ACC112 (cell line): ENCODE measurements at regions not wholly inside any gene's neighbourhood (a gene's known extent, or its start where the extent isn't known, plus 50 kb on each side); places are given as distances from the start of the nearest gene placed in this dataset.
"Not testable (repeated sequence)": the region's sequence is repeated elsewhere in the genome, so short reads cannot be mapped to it uniquely, and the experiment has no call there.

Experiments used
- H2AFZ ChIP-seq: fragments of 200-600 bp; sonication (generic); one replicate; pipeline ENCODE4 v1.6.0; 2017; ENCODE audit warnings: antibody characterized with exemption, low read length; ENCODE audit not compliant: unreplicated experiment
- H3K27ac ChIP-seq: fragments of 200-600 bp; sonication (generic); 2 replicates; pipeline ENCODE4 v1.5.1; 2014; ENCODE audit warnings: low read depth, mild to moderate bottlenecking, antibody characterized with exemption, low read length, moderate library complexity
- H3K27me3 ChIP-seq: fragments of 200-600 bp; sonication (generic); 2 replicates; pipeline ENCODE4 v1.6.1; 2014; ENCODE audit warnings: mild to moderate bottlenecking, antibody characterized with exemption, low read length, moderate library complexity, mixed read lengths; ENCODE audit not compliant: insufficient read depth
- H3K36me3 ChIP-seq: fragments of 200-600 bp; sonication (generic); 2 replicates; pipeline ENCODE4 v1.6.1; 2016; ENCODE audit warnings: mild to moderate bottlenecking, antibody characterized with exemption, low read length, moderate library complexity, mixed read lengths; ENCODE audit not compliant: insufficient read depth
- H3K4me1 ChIP-seq: fragments of 200-600 bp; sonication (generic); one replicate; pipeline ENCODE4 v1.6.1; 2016; ENCODE audit warnings: low read length, mixed read lengths; ENCODE audit not compliant: insufficient read depth, unreplicated experiment, control insufficient read depth
- H3K4me3 ChIP-seq: fragments of 200-600 bp; sonication (generic); 2 replicates; pipeline ENCODE4 v1.5.1; 2014; ENCODE audit warnings: mild to moderate bottlenecking, low read depth, low read length
- H3K79me2 ChIP-seq: fragments of 200-600 bp; sonication (generic); one replicate; pipeline ENCODE4 v1.6.0; 2016; ENCODE audit warnings: low read length; ENCODE audit not compliant: control insufficient read depth, unreplicated experiment, insufficient read depth

DNA sequence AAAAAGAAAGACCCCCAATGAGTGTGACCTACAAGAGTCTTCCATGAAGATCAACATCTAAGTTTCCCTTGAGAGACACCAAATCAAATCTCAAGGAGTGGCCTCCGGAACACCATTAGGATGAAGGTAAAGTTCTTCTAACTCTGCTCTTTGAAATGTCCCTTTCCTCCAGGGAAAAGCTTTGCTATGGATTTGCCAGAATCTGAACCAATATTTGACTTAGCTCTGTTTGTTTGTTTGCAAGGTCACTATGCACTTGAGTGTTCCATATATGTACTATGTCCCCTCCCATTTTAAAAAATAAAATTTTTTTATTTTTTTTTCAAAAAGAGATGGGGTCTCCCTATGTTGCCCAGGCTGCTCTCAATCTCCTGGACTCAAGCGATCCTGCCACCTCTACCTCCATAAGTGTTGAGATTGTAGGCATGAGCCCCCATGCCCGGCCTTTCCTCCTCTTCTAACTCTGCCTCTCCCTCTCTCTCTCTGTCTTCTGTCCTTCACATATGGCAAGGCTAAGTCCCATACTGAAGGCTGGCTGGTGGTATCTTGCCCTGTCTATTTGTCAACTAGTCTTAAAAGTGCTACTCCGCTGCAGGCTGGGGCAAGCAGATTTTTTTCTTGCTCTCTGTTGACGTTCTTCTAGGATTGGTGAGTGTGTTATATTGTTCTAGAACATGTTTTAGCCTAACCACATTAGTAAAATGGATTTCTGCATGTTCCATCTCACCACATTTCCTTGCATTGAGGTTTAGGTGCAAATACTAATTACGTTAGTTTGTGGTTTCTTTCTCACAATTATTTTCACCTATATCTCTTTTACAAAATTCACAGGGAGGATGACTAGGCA, 276.7 kb upstream of the DYNLRB2 start:
- Histone ChIP-seq H3K79me2 (no peaks in the 10 kb centered on the region), H3K27ac (no peak overlapping the region)

DNA sequence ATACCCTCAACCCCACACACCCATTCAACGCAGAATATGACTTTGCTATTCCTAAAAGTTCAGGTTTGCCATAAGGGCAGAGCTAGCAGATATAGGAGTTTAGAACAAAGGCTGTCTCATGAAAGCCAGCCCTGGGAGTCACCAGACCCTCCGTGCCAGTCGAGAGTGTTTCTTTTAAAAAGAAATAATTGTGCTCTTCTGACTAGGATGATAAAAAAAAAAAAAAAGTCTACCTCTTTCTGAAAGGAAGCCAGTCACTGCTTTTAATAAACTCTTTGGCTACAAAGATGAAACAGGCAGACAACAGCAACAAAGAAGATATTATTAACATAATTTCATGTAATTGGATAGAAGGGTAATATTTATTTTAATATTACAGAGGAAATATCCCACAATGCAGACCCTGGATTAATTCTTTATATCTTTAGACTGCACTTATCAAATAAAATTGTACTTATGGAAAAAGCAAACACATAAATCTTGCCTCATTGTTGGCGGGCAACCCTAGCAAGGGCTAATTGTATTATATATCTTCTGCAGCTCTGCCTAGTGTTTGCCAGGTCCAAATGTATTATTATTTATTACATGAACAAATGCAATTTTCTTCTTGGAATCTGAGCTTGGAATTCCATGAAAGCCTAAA, 277.5 kb upstream of the DYNLRB2 start:
- no peak overlapping the region for H3K4me3 ChIP-seq
- peaks cover 7% of the 10 kb centered on the region for H3K4me1 ChIP-seq
- no peaks in the 10 kb centered on the region for H3K27me3 ChIP-seq
- no peaks in the 10 kb centered on the region for H3K79me2 ChIP-seq
- H3K36me3 ChIP-seq, result no peaks in the 10 kb centered on the region
- no peak overlapping the region for H2AFZ ChIP-seq
- no peak overlapping the region for H3K27ac ChIP-seq

More for the DNA sequence above, 276.7 kb upstream of the DYNLRB2 start:
- H3K36me3 ChIP-seq, result no peaks in the 10 kb centered on the region
- no peak overlapping the region for H2AFZ ChIP-seq
- no peak overlapping the region for H3K4me3 ChIP-seq
- H3K27me3 ChIP-seq, result no peaks in the 10 kb centered on the region
- peaks cover 7% of the 10 kb centered on the region for H3K4me1 ChIP-seq

DNA sequence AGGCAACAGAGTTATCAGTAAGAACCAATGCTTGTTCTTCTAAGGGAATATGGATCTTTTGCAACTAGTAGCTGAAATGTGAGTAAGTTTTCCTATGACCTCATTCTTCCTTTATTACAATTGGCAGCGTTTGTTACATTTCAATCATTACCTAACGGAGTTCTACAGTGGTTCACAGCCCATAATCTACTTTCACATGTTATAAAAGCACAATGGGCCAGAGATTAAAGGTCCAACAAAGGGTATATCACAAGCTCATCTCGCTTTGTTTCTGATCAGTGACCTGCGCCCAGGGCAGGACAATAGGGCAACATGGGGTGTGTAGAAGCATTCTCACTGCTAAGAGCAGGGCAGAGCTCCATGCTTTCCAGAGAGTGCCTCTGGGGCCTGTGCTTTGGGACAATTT, 279.9 kb upstream of the DYNLRB2 start:
- no peak overlapping the region for H3K4me3 ChIP-seq
- no peaks in the 10 kb centered on the region for H3K27me3 ChIP-seq
- no peaks in the 10 kb centered on the region for H3K79me2 ChIP-seq
- no peaks in the 10 kb centered on the region for H3K36me3 ChIP-seq
- H3K27ac ChIP-seq, result no peak overlapping the region
- peaks cover 7% of the 10 kb centered on the region for H3K4me1 ChIP-seq
- H2AFZ ChIP-seq, result no peak overlapping the region

DNA sequence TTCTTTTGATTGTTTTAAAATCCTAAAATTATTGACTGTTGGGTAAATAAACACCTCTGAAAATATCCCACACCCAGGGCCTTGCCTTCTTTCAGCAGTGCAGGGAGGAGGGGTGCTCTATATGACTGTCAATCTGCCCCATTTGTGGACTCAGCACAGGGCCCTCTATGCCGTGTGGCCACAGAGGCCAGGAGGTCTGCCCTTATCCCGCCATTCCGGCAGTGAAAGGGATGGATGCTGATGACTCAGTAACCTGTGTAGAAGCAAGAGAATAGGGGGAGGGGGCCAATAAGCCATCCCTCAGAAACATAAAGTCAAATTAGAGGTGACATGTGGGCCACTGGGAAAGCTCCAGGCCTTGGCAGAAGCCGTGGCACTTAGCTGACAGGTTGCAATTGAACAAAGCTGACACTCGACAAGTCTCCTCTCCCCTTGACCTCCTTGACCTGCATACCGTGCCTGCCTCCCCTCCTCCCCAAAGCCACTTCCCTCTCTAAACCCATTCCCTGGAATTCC, 281.4 kb upstream of the DYNLRB2 start:
- H3K27ac ChIP-seq, result no peak overlapping the region
- H3K79me2 ChIP-seq, result no peaks in the 10 kb centered on the region
- no peaks in the 10 kb centered on the region for H3K27me3 ChIP-seq
- no peak overlapping the region for H2AFZ ChIP-seq
- H3K4me1 ChIP-seq, result no peaks in the 10 kb centered on the region
- no peaks in the 10 kb centered on the region for H3K36me3 ChIP-seq
- H3K4me3 ChIP-seq, result no peak overlapping the region

DNA sequence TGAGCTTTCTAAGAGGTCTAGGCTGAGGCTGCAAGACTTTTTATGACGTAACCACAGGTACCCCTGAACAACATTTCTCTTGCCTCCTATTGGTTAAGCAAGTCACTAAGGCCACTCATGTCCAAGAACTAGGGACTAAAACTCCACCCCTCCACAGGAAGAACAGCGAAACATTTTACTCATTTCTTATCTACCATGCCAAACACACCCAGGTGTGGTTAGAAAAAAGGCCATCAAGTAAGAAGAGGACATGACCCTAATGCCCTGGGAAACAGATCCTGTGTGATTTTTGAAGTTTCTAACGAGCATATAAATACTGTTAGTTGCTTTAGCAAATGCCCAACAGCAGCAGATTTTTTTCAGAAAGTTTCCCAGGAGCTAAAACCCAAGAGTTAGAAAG, 282.4 kb upstream of the DYNLRB2 start:
- Histone ChIP-seq H2AFZ (no peak overlapping the region), H3K4me3 (no peak overlapping the region), H3K79me2 (no peaks in the 10 kb centered on the region), H3K36me3 (no peaks in the 10 kb centered on the region), H3K27ac (no peak overlapping the region), H3K27me3 (no peaks in the 10 kb centered on the region), H3K4me1 (no peaks in the 10 kb centered on the region)

DNA sequence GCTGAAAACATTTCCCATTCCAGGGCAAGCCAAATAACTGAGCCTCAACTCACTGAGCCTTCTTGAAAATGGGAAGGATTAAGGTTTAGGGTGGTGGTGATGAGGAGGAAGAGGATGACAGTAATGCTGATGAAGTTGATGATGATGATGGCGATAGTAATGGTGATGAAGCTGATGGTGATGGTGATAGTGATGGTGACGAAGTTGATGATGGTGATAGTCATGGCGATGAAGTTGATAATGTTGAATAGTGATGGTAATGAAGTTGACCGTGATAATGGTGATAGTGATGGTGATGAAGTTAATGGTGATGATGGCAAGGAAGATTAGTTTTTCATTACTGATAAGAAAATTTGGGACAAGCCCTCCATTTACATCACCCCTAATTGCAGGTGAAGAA, 285.8 kb upstream of the DYNLRB2 start:
- no peaks in the 10 kb centered on the region for H3K79me2 ChIP-seq
- H3K4me3 ChIP-seq, result no peak overlapping the region
- H3K4me1 ChIP-seq, result no peaks in the 10 kb centered on the region
- no peaks in the 10 kb centered on the region for H3K36me3 ChIP-seq
- no peaks in the 10 kb centered on the region for H3K27me3 ChIP-seq
- no peak overlapping the region for H2AFZ ChIP-seq
- no peak overlapping the region for H3K27ac ChIP-seq

DNA sequence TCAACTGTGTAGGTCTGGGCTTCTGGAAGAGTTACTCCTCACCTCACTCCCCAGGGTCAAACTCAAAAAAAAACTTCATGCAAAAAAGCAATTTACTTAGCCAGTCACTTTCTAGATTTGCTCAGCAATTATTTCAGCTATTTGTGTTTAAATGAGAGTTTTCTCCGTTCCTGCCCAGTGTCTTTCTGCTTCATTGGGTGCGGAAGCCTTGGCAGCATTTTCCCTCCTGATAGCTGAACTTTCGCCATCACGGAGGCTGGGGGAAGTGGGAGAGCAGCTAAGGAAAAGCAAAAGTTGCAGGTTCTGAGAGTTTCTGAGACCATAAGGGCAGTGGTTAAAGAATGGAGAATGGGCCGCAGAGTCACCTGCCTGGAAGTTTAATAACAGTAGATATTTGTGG, 287.1 kb upstream of the DYNLRB2 start:
- Histone ChIP-seq H3K27ac (no peak overlapping the region), H3K4me1 (no peaks in the 10 kb centered on the region), H3K4me3 (no peak overlapping the region), H3K79me2 (no peaks in the 10 kb centered on the region), H2AFZ (no peak overlapping the region), H3K36me3 (no peaks in the 10 kb centered on the region), H3K27me3 (no peaks in the 10 kb centered on the region)

DNA sequence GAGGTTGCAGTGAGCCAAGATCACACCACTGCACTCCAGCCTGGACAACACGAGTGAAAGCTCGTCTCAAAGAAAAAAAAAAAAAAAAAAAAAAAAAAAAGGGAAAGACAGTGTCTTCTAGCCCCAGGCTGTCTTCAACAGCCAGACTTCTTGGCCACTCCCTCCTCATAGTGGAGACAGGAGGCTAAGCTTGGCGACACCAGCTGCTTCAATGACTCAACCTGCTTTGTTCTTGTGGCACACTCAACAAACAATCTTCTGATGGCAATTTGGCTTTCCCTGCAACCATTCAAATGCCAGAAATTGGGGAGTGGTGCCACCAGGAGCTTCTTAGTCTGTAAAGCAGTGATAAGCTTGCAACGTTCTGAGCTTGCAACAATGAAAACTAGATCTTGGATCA, 290.4 kb upstream of the DYNLRB2 start:
- no peak overlapping the region for H3K27ac ChIP-seq
- H3K4me3 ChIP-seq, result no peak overlapping the region
- H3K27me3 ChIP-seq, result no peaks in the 10 kb centered on the region
- no peaks in the 10 kb centered on the region for H3K4me1 ChIP-seq
- H3K79me2 ChIP-seq, result no peaks in the 10 kb centered on the region
- no peak overlapping the region for H2AFZ ChIP-seq
- no peaks in the 10 kb centered on the region for H3K36me3 ChIP-seq

DNA sequence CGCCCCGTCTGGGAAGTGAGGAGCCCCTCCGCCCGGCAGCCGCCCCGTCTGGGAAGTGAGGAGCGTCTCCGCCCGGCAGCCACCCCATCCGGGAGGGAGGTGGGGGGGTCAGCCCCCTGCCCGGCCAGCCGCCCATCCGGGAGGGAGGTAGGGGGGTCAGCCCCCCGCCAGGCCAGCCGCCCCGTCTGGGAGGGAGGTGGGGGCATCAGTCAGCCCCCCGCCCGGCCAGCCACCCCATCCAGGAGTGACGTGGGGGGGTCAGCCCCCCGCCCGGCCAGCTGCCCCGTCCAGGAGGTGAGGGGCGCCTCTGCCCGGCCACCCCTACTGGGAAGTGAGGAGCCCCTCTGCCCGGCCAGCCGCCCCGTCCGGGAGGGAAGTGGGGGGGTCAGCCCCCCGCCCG, 297.5 kb upstream of the DYNLRB2 start:
- H3K4me3 ChIP-seq, H3K27ac ChIP-seq, H3K36me3 ChIP-seq, H3K27me3 ChIP-seq, H3K4me1 ChIP-seq, H3K79me2 ChIP-seq, H2AFZ ChIP-seq: not testable (repeated sequence)

DNA sequence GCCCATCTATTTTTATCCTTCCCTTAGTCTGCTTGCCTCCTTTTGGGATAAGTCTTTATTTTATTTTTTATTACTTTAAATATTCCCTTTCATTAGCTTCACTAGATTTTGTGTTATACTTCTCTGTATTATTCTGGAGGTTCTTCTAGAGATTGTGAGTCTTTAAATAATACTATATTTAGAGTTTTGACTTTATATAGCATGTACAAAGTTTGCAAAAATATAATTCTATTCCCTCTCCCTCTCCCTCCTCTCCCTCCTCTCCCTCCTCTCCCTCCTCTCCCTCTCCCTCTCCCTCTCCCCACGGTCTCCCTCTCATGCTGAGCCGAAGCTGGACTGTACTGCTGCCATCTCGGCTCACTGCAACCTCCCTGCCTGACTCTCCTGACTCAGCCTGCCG, 298.5 kb upstream of the DYNLRB2 start:
- H3K4me1 ChIP-seq, H3K36me3 ChIP-seq, H3K27me3 ChIP-seq, H3K4me3 ChIP-seq, H3K27ac ChIP-seq, H2AFZ ChIP-seq, H3K79me2 ChIP-seq: not testable (repeated sequence)
